Fibroblast of lung (primary cell): ENCODE measurements at regions not wholly inside any gene's neighbourhood (a gene's known extent, or its start where the extent isn't known, plus 50 kb on each side); places are given as distances from the start of the nearest gene placed in this dataset.

ENCODE experiments used
- DNase-seq, 2 donors: peaks; one replicate each; pipeline versions ENCODE4 v3.0.0 to v3.0.0-alpha.2; 2010; ENCODE audit warnings: low read depth in 2 of 2
- H2AFZ ChIP-seq: 2 replicates; pipeline ENCODE4 v1.5.1; 2012; ENCODE audit warnings: low read length, control low read depth, inconsistent platforms
- H3K27ac ChIP-seq: 2 replicates; pipeline ENCODE4 v1.5.1; 2011; ENCODE audit warnings: low read length, control low read depth; ENCODE audit not compliant: insufficient read depth
- H3K27me3 ChIP-seq: 2 replicates; pipeline ENCODE4 v1.5.1; 2011; ENCODE audit warnings: mild to moderate bottlenecking, low read length; ENCODE audit not compliant: control insufficient read depth, insufficient read depth
- H3K36me3 ChIP-seq: 2 replicates; pipeline ENCODE4 v1.5.1; 2011; ENCODE audit warnings: low read length; ENCODE audit not compliant: control insufficient read depth, insufficient read depth
- H3K4me1 ChIP-seq: 2 replicates; pipeline ENCODE4 v1.5.1; 2011; ENCODE audit warnings: low read length; ENCODE audit not compliant: control insufficient read depth, insufficient read depth; ENCODE audit errors: extremely low read depth
- H3K4me2 ChIP-seq: 2 replicates; pipeline ENCODE4 v1.5.1; 2011; ENCODE audit warnings: low read length, control low read depth; ENCODE audit not compliant: insufficient read depth; ENCODE audit errors: extremely low read depth
- H3K4me3 ChIP-seq, 4 experiments: fragments of 200-600 bp in 1 of 4; sonication (generic) in 1 of 4; replicated peaks in 1 of 4; 2 replicates each; pipeline ENCODE4 v1.5.1; 2011 to 2016; ENCODE audit warnings: low read length in 4 of 4, low read depth in 3 of 4, mild to moderate bottlenecking in 3 of 4, control low read depth in 2 of 4, inconsistent platforms in 1 of 4, mixed read lengths in 1 of 4; ENCODE audit not compliant: insufficient read depth in 1 of 4; ENCODE audit errors: control extremely low read depth in 1 of 4
- H3K79me2 ChIP-seq: 2 replicates; pipeline ENCODE4 v1.5.1; 2012; ENCODE audit warnings: mild to moderate bottlenecking, low read length, inconsistent platforms; ENCODE audit not compliant: control insufficient read depth, insufficient read depth
- H3K9ac ChIP-seq: 2 replicates; pipeline ENCODE4 v1.5.1; 2011; ENCODE audit warnings: mild to moderate bottlenecking, low read length, control low read depth; ENCODE audit not compliant: insufficient read depth
- H3K9me3 ChIP-seq: 2 replicates; pipeline ENCODE4 v1.5.1; 2012; ENCODE audit warnings: low read depth, low read length; ENCODE audit not compliant: control insufficient read depth, insufficient read depth
- H4K20me1 ChIP-seq: 2 replicates; pipeline ENCODE4 v1.5.1; 2011; ENCODE audit warnings: low read length; ENCODE audit not compliant: control insufficient read depth, insufficient read depth; ENCODE audit errors: extremely low read depth
- EZH2 ChIP-seq: IDR thresholded peaks from 2 replicates; pipeline ENCODE4 v1.5.1; 2012; ENCODE audit warnings: low read length, control low read depth, mild to moderate bottlenecking; ENCODE audit errors: missing control alignments
- TF ChIP-seq, protein P1 (sequence below), 2 donors: IDR thresholded peaks in 1 of 2; conservative IDR thresholded peaks in 1 of 2; 1 replicate in 1 of 2; 2 replicates in 1 of 2; pipeline ENCODE4 v1.5.1; 2011 to 2012; ENCODE audit warnings: low read length in 2 of 2, control low read depth in 1 of 2, inconsistent platforms in 1 of 2, low read depth in 1 of 2, mild to moderate bottlenecking in 1 of 2

DNA sequence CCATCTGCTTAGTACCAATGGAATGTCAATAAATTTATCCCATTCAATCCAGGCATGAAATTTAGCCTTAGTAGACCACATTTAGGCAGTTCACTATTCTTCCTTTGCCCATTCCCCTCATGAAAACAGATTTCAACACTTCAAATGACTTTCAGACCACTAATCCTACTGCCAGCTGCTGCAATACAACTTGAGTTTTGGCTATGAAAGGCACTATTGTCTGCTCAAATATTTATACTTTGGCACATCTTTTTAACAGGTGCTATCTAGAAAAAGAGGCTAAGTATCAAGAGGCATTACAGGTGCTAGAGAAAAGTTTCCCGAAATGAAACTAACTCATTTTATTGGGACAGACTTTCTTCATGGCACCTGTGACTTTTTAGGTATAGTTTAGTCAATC is 499.8 kb downstream of the C12orf50 start:
- no peaks in the 10 kb centered on the region for H3K36me3 ChIP-seq
- H4K20me1 ChIP-seq: no peaks in the 10 kb centered on the region
- H3K9me3 ChIP-seq: no peaks in the 10 kb centered on the region
- no peak for TF ChIP-seq EZH2
- TF ChIP-seq, protein P1, sequence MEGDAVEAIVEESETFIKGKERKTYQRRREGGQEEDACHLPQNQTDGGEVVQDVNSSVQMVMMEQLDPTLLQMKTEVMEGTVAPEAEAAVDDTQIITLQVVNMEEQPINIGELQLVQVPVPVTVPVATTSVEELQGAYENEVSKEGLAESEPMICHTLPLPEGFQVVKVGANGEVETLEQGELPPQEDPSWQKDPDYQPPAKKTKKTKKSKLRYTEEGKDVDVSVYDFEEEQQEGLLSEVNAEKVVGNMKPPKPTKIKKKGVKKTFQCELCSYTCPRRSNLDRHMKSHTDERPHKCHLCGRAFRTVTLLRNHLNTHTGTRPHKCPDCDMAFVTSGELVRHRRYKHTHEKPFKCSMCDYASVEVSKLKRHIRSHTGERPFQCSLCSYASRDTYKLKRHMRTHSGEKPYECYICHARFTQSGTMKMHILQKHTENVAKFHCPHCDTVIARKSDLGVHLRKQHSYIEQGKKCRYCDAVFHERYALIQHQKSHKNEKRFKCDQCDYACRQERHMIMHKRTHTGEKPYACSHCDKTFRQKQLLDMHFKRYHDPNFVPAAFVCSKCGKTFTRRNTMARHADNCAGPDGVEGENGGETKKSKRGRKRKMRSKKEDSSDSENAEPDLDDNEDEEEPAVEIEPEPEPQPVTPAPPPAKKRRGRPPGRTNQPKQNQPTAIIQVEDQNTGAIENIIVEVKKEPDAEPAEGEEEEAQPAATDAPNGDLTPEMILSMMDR (conservative IDR thresholded peaks at IDR 0.05 in 1 of 2, IDR thresholded peaks at IDR 0.05 in 1 of 2; ENCODE audit: low read depth in 1 of 2, low read length in 2 of 2): no peak
- H3K4me1 ChIP-seq: no peaks in the 10 kb centered on the region
- H2AFZ ChIP-seq: no peak overlapping the region
- no peaks in the 10 kb centered on the region for H3K27me3 ChIP-seq
- no peak overlapping the region for H3K27ac ChIP-seq
- H3K4me2 ChIP-seq: no peak overlapping the region
- H3K79me2 ChIP-seq: no peaks in the 10 kb centered on the region
- no peak for DNase-seq
- H3K9ac ChIP-seq: no peak overlapping the region
- no peak overlapping the region for H3K4me3 ChIP-seq

DNA sequence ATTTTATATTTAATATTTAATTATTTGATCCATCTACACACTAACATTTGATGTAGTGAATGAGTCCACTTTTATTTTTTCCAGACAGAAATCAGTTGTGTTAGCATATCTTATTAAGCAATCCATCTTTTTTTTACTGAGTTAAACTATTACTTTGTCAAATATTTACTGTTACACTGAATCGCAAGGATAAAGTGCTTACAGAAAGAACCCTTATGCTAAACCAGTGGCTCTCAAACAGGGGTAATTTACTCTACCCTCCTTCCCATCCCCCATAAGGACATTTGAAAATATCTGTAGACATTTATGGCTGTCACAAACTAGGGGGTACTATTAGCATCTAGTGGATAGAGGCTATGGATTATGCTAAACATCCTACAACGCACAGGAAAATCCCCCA is 508.2 kb downstream of the C12orf50 start:
- DNase-seq: no peak
- Histone ChIP-seq H3K4me1 (no peaks in the 10 kb centered on the region), H3K79me2 (no peaks in the 10 kb centered on the region)

DNA sequence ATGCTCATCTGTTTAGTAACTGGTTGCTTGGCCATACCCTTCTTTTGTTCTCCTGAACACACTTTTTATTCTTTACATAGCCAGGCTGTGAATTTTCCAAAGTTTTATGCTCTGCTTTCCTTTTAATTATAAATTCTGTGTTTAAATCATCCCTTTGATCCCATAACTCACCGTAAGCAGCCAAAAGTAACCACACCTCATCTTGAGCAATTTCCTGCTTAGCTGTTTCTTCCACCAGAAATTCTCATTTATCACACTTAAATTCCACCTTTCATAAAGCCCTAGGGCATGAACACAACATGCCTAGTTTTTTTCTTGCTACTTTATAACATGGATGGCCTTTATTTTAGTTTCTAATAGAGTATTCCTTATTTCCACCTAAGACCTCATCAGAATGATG is 510.7 kb downstream of the C12orf50 start:
- no peaks in the 10 kb centered on the region for H3K27me3 ChIP-seq
- H3K4me3 ChIP-seq: no peak overlapping the region
- no peak overlapping the region for H2AFZ ChIP-seq
- H3K79me2 ChIP-seq: no peaks in the 10 kb centered on the region
- H3K4me2 ChIP-seq: no peak overlapping the region
- DNase-seq: peak; percentile 38 to 80
- no peaks in the 10 kb centered on the region for H3K36me3 ChIP-seq
- no peaks in the 10 kb centered on the region for H3K4me1 ChIP-seq
- H3K9me3 ChIP-seq: no peaks in the 10 kb centered on the region
- no peak overlapping the region for H3K9ac ChIP-seq
- no peak overlapping the region for H3K27ac ChIP-seq
- H4K20me1 ChIP-seq: no peaks in the 10 kb centered on the region
- no peak for TF ChIP-seq EZH2
- TF ChIP-seq, protein P1 (conservative IDR thresholded peaks at IDR 0.05 in 1 of 2, IDR thresholded peaks at IDR 0.05 in 1 of 2; ENCODE audit: low read depth in 1 of 2, low read length in 2 of 2): no peak

More for the DNA sequence above, 508.2 kb downstream of the C12orf50 start:
- Histone ChIP-seq H3K36me3 (no peaks in the 10 kb centered on the region), H3K9ac (no peak overlapping the region), H3K27ac (no peak overlapping the region), H3K9me3 (no peaks in the 10 kb centered on the region), H2AFZ (no peak overlapping the region), H3K4me2 (no peak overlapping the region), H4K20me1 (no peaks in the 10 kb centered on the region), H3K4me3 (no peak overlapping the region), H3K27me3 (no peaks in the 10 kb centered on the region)
- TF ChIP-seq, protein P1 (conservative IDR thresholded peaks at IDR 0.05 in 1 of 2, IDR thresholded peaks at IDR 0.05 in 1 of 2; ENCODE audit: low read depth in 1 of 2, low read length in 2 of 2): no peak
- no peak for TF ChIP-seq EZH2
